ENCODE measurements at regions not wholly inside any gene's neighbourhood (a gene's known extent, or its start where the extent isn't known, plus 50 kb on each side); places are given as distances from the start of the nearest gene placed in this dataset.

- Histone ChIP-seq H3K36me3 (no peaks in the 10 kb centered on the region), H3K4me1 (no peaks in the 10 kb centered on the region), H3K27me3 (peaks cover 61% of the 10 kb centered on the region), H3K4me3 (ENCODE audit: low read depth, low read length) (no peak overlapping the region), H3K9me3 (no peaks in the 10 kb centered on the region)
- no peak for DNase-seq
- TF ChIP-seq CTCF (IDR thresholded peaks at IDR 0.05; ENCODE audit: low read depth, low read length) = no peak
Observed at GRCh38 chr13:112001571-112001970, 65.4 kb upstream of the SOX1 start.

GRCh38 chr13:112003396-112003795 is 63.6 kb upstream of the SOX1 start:
- H3K36me3 ChIP-seq = no peaks in the 10 kb centered on the region
- TF ChIP-seq CTCF (IDR thresholded peaks at IDR 0.05; ENCODE audit: low read depth, low read length) = no peak
- peaks cover 56% of the 10 kb centered on the region for H3K27me3 ChIP-seq
- H3K9me3 ChIP-seq = no peaks in the 10 kb centered on the region
- no peak overlapping the region for H3K4me3 ChIP-seq (ENCODE audit: low read depth, low read length)
- no peaks in the 10 kb centered on the region for H3K4me1 ChIP-seq
- no peak for DNase-seq

GRCh38 chr13:112003941-112004340 is 63.0 kb upstream of the SOX1 start:
- Histone ChIP-seq H3K9me3 (no peaks in the 10 kb centered on the region), H3K36me3 (no peaks in the 10 kb centered on the region), H3K4me1 (no peaks in the 10 kb centered on the region), H3K4me3 (ENCODE audit: low read depth, low read length) (no peak overlapping the region), H3K27me3 (peaks cover 54% of the 10 kb centered on the region)
- no peak for DNase-seq
- no peak for TF ChIP-seq CTCF (IDR thresholded peaks at IDR 0.05; ENCODE audit: low read depth, low read length)

GRCh38 chr13:112005925-112006324 is 61.0 kb upstream of the SOX1 start:
- peaks cover 42% of the 10 kb centered on the region for H3K27me3 ChIP-seq
- H3K36me3 ChIP-seq = no peaks in the 10 kb centered on the region
- H3K4me1 ChIP-seq = no peaks in the 10 kb centered on the region
- no peak for TF ChIP-seq CTCF (IDR thresholded peaks at IDR 0.05; ENCODE audit: low read depth, low read length)
- no peak overlapping the region for H3K4me3 ChIP-seq (ENCODE audit: low read depth, low read length)
- no peaks in the 10 kb centered on the region for H3K9me3 ChIP-seq
- no peak for DNase-seq

GRCh38 chr13:112007191-112007590 is 59.8 kb upstream of the SOX1 start:
- TF ChIP-seq CTCF (IDR thresholded peaks at IDR 0.05; ENCODE audit: low read depth, low read length) = no peak

GRCh38 chr13:112010714-112011113 is 56.2 kb upstream of the SOX1 start:
- no peak for TF ChIP-seq CTCF (IDR thresholded peaks at IDR 0.05; ENCODE audit: low read depth, low read length)

More at GRCh38 chr13:112007191-112007590, 59.8 kb upstream of the SOX1 start:
- H3K4me3 ChIP-seq (ENCODE audit: low read depth, low read length) = no peak overlapping the region
- no peak for DNase-seq
- H3K9me3 ChIP-seq = no peaks in the 10 kb centered on the region
- H3K27me3 ChIP-seq = peaks cover 33% of the 10 kb centered on the region
- H3K36me3 ChIP-seq = no peaks in the 10 kb centered on the region
- no peaks in the 10 kb centered on the region for H3K4me1 ChIP-seq

More at GRCh38 chr13:112010714-112011113, 56.2 kb upstream of the SOX1 start:
- H3K9me3 ChIP-seq = no peaks in the 10 kb centered on the region
- peaks cover 13% of the 10 kb centered on the region for H3K27me3 ChIP-seq
- H3K4me1 ChIP-seq = no peaks in the 10 kb centered on the region
- no peak for DNase-seq
- no peaks in the 10 kb centered on the region for H3K36me3 ChIP-seq
- H3K4me3 ChIP-seq (ENCODE audit: low read depth, low read length) = no peak overlapping the region

Data from BE2C (cell line).